Karpas-422 (cell line): ENCODE measurements at regions not wholly inside any gene's neighbourhood (a gene's known extent, or its start where the extent isn't known, plus 50 kb on each side); places are given as distances from the start of the nearest gene placed in this dataset.
A peak's percentile ranks its signal among the peaks of the same experiment; 100 is the strongest.
"Not testable (repeated sequence)": the region's sequence is repeated elsewhere in the genome, so short reads cannot be mapped to it uniquely, and the experiment has no call there.

ENCODE experiments used
- DNase-seq: peaks from one replicate; pipeline ENCODE4 v3.0.0-alpha.2; 2015
- H2AFZ ChIP-seq: fragments of 200-600 bp; sonication (generic); 2 replicates; pipeline ENCODE4 v1.6.1; 2014; ENCODE audit warnings: antibody characterized with exemption, low read length, mixed read lengths
- H3K27ac ChIP-seq: fragments of 200-600 bp; sonication (generic); 2 replicates; pipeline ENCODE4 v1.5.1; 2014; ENCODE audit warnings: mild to moderate bottlenecking, low read length, moderate library complexity
- H3K27me3 ChIP-seq: fragments of 200-600 bp; sonication (generic); 2 replicates; pipeline ENCODE4 v1.6.1; 2014; ENCODE audit warnings: low read length, mixed read lengths
- H3K36me3 ChIP-seq: fragments of 200-600 bp; sonication (generic); 2 replicates; pipeline ENCODE4 v1.6.1; 2014; ENCODE audit warnings: low read length, mixed read lengths; ENCODE audit not compliant: insufficient read depth
- H3K4me1 ChIP-seq: fragments of 200-600 bp; sonication (generic); 2 replicates; pipeline ENCODE4 v1.6.1; 2014; ENCODE audit warnings: mild to moderate bottlenecking, low read length, mixed read lengths
- H3K4me2 ChIP-seq: fragments of 200-600 bp; sonication (generic); 2 replicates; pipeline ENCODE4 v1.6.1; 2014; ENCODE audit warnings: low read length, low read depth, mild to moderate bottlenecking; ENCODE audit not compliant: poor library complexity, severe bottlenecking
- H3K4me3 ChIP-seq: fragments of 200-600 bp; sonication (generic); 2 replicates; pipeline ENCODE4 v1.5.1; 2014; ENCODE audit warnings: mild to moderate bottlenecking, antibody characterized with exemption, low read length, mixed read lengths
- H3K79me2 ChIP-seq: fragments of 200-600 bp; sonication (generic); 2 replicates; pipeline ENCODE4 v1.6.1; 2014; ENCODE audit warnings: mild to moderate bottlenecking, low read length, mixed read lengths
- H3K9ac ChIP-seq: fragments of 200-600 bp; sonication (generic); 2 replicates; pipeline ENCODE4 v1.6.0; 2014; ENCODE audit warnings: low read length
- H3K9me2 ChIP-seq: fragments of 200-600 bp; sonication (generic), shearing (Covaris generic); replicated peaks from 2 replicates; pipeline ENCODE4 v1.6.0; 2014; ENCODE audit warnings: mild to moderate bottlenecking, low read length, moderate library complexity; ENCODE audit not compliant: insufficient read depth
- H3K9me3 ChIP-seq: fragments of 300-700, 200-600 bp; sonication (generic); 2 replicates; pipeline ENCODE4 v1.6.1; 2014; ENCODE audit warnings: low read length, mixed read lengths
- H4K20me1 ChIP-seq: fragments of 200-600 bp; sonication (generic); 2 replicates; pipeline ENCODE4 v1.6.1; 2014; ENCODE audit warnings: mild to moderate bottlenecking, antibody characterized with exemption, low read length, low read depth; ENCODE audit not compliant: insufficient read depth

- DNase-seq, result no peak
- Histone ChIP-seq H4K20me1 (no peaks in the 10 kb centered on the region), H3K4me2 (no peak overlapping the region), H3K4me1 (no peaks in the 10 kb centered on the region), H3K9me2 (0 out of 2 replicates have a peak, but pooled peaks cover 3% of the 10 kb centered on the region), H3K79me2 (no peaks in the 10 kb centered on the region), H2AFZ (no peak overlapping the region), H3K9ac (no peak overlapping the region), H3K4me3 (no peak overlapping the region), H3K27me3 (no peaks in the 10 kb centered on the region), H3K9me3 (no peaks in the 10 kb centered on the region), H3K27ac (no peak overlapping the region), H3K36me3 (no peaks in the 10 kb centered on the region)
Measured at GRCh38 chr7:67475293-67475692, 478.7 kb downstream of the TYW1 start.

DNA sequence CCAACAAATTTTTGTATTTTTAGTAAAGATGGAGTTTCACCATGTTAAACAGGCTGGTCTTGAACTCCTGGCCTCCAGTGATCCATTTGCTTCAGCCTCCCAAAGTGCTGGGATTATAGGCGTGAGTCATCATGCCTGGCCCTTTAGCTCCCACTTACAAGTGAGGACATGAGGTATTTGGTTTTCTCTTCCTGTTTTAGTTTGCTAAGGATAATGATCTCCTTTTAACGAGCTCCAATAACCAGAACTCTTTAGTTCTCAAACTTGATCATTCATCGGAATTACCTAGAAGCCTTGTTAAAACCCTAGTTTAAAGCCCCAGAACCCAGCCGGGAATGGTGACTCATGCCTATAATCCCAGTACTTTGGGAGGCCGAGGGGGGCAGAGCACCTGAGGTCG, 481.4 kb downstream of the TYW1 start:
- Histone ChIP-seq H3K4me2 (no peak overlapping the region), H3K9me2 (0 out of 2 replicates have a peak, but pooled peaks cover 3% of the 10 kb centered on the region), H3K27ac (no peak overlapping the region), H3K9ac (no peak overlapping the region), H3K4me3 (no peak overlapping the region), H2AFZ (no peak overlapping the region), H3K9me3 (no peaks in the 10 kb centered on the region), H3K4me1 (no peaks in the 10 kb centered on the region), H3K27me3 (no peaks in the 10 kb centered on the region; the same call in 1 of the 2 replicates), H4K20me1 (no peaks in the 10 kb centered on the region), H3K36me3 (no peaks in the 10 kb centered on the region), H3K79me2 (no peaks in the 10 kb centered on the region)
- no peak for DNase-seq

DNA sequence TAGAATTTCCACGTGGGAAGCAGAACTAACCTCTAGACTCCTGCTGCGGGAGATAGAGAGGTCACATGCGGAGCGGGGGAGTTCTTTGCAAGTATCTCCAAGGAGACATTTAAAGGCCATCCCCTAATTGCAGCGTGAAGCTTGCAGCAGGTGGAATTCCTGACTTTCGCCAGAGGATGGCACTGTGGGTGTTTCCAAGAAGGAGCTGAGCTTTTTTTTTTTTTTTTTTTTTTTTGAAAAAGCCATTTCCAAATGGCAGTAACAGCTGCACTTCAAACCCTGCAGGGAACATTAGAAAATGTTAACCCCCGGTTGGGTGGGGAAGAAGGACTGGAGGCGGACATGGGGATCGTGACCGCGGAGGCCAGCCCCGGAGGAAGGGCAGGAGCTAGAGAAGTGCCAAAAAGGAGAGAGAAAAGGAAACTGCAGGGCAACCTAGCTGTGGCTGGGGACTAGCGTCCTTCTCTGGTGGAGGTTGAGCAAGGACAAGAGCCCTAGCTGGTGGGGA, 487.7 kb downstream of the TYW1 start:
- Histone ChIP-seq H3K36me3 (no peaks in the 10 kb centered on the region), H3K9ac (no peak overlapping the region), H3K27ac (no peak overlapping the region), H3K9me2 (no peaks in the 10 kb centered on the region), H3K4me1 (no peaks in the 10 kb centered on the region), H4K20me1 (no peaks in the 10 kb centered on the region), H3K4me2 (no peak overlapping the region), H2AFZ (no peak overlapping the region), H3K79me2 (no peaks in the 10 kb centered on the region), H3K4me3 (no peak overlapping the region), H3K9me3 (no peaks in the 10 kb centered on the region), H3K27me3 (no peaks in the 10 kb centered on the region; the same call in 1 of the 2 replicates)
- peak; percentile 85 for DNase-seq

GRCh38 chr7:67486401-67486800, 489.8 kb downstream of the TYW1 start:
- Histone ChIP-seq H2AFZ (no peak overlapping the region), H3K36me3 (no peaks in the 10 kb centered on the region), H3K9me3 (no peaks in the 10 kb centered on the region), H3K27me3 (no peaks in the 10 kb centered on the region), H3K9ac (no peak overlapping the region), H3K9me2 (no peaks in the 10 kb centered on the region), H3K79me2 (no peaks in the 10 kb centered on the region), H3K4me2 (no peak overlapping the region), H3K4me1 (no peaks in the 10 kb centered on the region), H3K27ac (no peak overlapping the region), H4K20me1 (no peaks in the 10 kb centered on the region), H3K4me3 (no peak overlapping the region)
- no peak for DNase-seq

GRCh38 chr7:67487316-67487715, 490.7 kb downstream of the TYW1 start:
- H3K36me3 ChIP-seq, result no peaks in the 10 kb centered on the region
- no peak overlapping the region for H2AFZ ChIP-seq

DNA sequence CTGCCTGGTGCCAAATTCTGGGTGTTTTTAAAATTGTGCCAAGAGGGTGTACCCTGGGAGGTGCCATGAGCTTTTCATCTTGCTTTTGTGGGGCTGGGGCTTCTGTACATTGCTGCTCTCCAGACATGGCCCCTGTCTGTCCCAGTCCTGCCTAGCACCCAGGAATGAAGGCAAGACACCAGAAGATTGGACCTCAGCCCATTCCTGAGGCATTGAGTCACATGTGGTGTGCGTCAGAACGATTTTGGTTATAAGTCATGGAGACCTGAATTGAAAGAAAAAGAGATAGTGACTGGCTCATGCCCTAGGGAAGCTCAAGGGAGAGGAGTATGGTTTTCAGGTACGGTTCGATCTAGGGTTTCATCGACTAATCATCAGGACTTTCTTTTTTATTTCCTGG, 493.2 kb downstream of the TYW1 start:
- Histone ChIP-seq H3K9me3 (no peaks in the 10 kb centered on the region), H3K9me2 (no peaks in the 10 kb centered on the region), H2AFZ (no peak overlapping the region), H3K27ac (no peak overlapping the region), H4K20me1 (no peaks in the 10 kb centered on the region), H3K79me2 (no peaks in the 10 kb centered on the region), H3K36me3 (no peaks in the 10 kb centered on the region), H3K4me3 (no peak overlapping the region), H3K9ac (no peak overlapping the region), H3K4me1 (no peaks in the 10 kb centered on the region), H3K27me3 (no peaks in the 10 kb centered on the region), H3K4me2 (no peak overlapping the region)
- no peak for DNase-seq

More at GRCh38 chr7:67487316-67487715, 490.7 kb downstream of the TYW1 start:
- Histone ChIP-seq H3K27ac (no peak overlapping the region), H3K4me3 (no peak overlapping the region), H3K9me3 (no peaks in the 10 kb centered on the region), H3K79me2 (no peaks in the 10 kb centered on the region), H3K4me2 (no peak overlapping the region), H3K9me2 (no peaks in the 10 kb centered on the region), H3K9ac (no peak overlapping the region), H3K4me1 (no peaks in the 10 kb centered on the region), H4K20me1 (no peaks in the 10 kb centered on the region), H3K27me3 (no peaks in the 10 kb centered on the region)
- DNase-seq, result no peak

- Histone ChIP-seq H4K20me1 (no peaks in the 10 kb centered on the region), H3K27ac (no peak overlapping the region), H3K9me3 (no peaks in the 10 kb centered on the region), H3K36me3 (no peaks in the 10 kb centered on the region), H3K27me3 (no peaks in the 10 kb centered on the region), H3K4me3 (no peak overlapping the region), H3K9ac (no peak overlapping the region), H2AFZ (no peak overlapping the region), H3K4me2 (no peak overlapping the region), H3K4me1 (no peaks in the 10 kb centered on the region), H3K79me2 (no peaks in the 10 kb centered on the region), H3K9me2 (no peaks in the 10 kb centered on the region)
- no peak for DNase-seq
Measured at GRCh38 chr7:67493366-67493765, 496.7 kb downstream of the TYW1 start.

DNA sequence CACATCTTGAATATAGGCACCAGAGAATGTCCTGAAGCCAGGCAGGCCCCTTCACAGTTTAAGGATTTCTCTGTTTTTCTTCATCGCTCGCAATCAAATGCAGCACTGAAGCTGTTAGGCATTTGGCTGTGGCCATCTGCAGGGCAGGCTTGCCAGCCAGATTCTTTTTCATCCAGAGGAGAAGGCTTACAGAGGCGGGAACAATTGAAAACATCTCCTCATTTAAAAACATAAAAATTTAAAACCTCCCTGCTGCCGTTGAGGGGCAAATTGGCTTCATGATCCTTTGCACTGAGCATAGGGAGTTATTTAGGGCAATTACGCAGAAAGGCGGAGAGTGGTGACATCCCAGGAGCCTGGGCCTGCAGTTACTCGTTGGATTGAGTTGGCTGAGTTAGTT, 500.0 kb downstream of the TYW1 start:
- H3K9me2 ChIP-seq, result no peaks in the 10 kb centered on the region
- H3K9ac ChIP-seq, result no peak overlapping the region
- peaks cover 2% of the 10 kb centered on the region; the same call in 1 of the 2 replicates for H3K27me3 ChIP-seq
- H3K4me1 ChIP-seq, result no peaks in the 10 kb centered on the region
- H3K36me3 ChIP-seq, result no peaks in the 10 kb centered on the region
- no peak for DNase-seq
- no peaks in the 10 kb centered on the region for H3K9me3 ChIP-seq
- no peaks in the 10 kb centered on the region for H4K20me1 ChIP-seq
- H3K4me3 ChIP-seq, result no peak overlapping the region
- H2AFZ ChIP-seq, result no peak overlapping the region
- H3K4me2 ChIP-seq, result no peak overlapping the region
- H3K79me2 ChIP-seq, result no peaks in the 10 kb centered on the region
- no peak overlapping the region for H3K27ac ChIP-seq

DNA sequence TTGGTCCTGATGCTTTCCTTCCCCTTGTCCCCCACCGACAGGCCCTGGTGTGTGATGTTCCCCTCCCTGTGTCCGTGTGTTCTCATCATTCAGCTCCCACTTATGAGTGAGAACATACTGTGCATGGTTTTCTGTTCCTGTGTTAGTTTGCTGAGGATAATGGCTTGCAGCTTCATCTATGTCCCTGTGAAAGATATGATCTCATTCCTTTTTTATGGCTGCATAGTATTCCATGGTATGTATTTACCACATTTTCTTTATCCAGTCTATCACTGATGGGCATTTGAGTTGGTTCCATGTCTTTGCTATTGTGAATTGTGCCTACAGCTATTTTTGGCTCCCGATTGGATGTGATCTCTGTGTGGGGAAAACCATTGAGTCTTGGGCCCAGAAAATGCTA, 501.3 kb downstream of the TYW1 start:
- H2AFZ ChIP-seq, H3K4me2 ChIP-seq, H3K36me3 ChIP-seq, H4K20me1 ChIP-seq, H3K27ac ChIP-seq, H3K27me3 ChIP-seq, H3K79me2 ChIP-seq, H3K9me2 ChIP-seq, H3K4me3 ChIP-seq, H3K9ac ChIP-seq, H3K4me1 ChIP-seq, DNase-seq, H3K9me3 ChIP-seq: not testable (repeated sequence)
